ENCODE measurements at regions not wholly inside any gene's neighbourhood (a gene's known extent, or its start where the extent isn't known, plus 50 kb on each side); places are given as distances from the start of the nearest gene placed in this dataset.
A peak's percentile ranks its signal among the peaks of the same experiment; 100 is the strongest.

- intact Hi-C loops (cut with DNase I), result no loop called here
- DNase-seq, result no peak
Observed at GRCh38 chr11:71366076-71366475, 82.1 kb downstream of the DHCR7 start.

DNA sequence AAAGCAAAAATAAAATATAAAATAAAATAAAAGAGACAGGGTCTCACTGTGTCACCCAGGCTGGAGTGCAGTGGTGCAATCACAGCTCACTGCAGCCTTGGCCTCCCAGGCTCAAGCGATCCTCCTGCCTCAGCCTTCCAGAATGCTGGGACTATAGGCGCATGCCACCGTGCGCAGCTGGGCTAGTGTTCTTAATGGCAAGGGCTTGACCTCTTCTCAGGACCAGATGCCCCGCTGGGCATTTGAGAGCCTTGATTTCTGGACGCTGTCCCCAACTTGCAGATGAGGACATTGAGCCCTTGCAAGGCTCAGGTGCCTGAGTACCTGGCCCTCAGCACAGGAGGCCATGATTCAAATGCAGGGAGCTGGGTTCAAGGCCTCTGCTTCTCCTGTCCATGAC lies 82.6 kb downstream of the DHCR7 start:
- intact Hi-C loops (cut with DNase I), result no loop called here
- Histone ChIP-seq H3K27ac (no peak overlapping the region), H3K4me1 (no peaks in the 10 kb centered on the region), H3K4me3 (no peak overlapping the region), H3K27me3 (peaks cover 0 to 16% (median 0%) of the 10 kb centered on the region in 9 donors), H3K9me3 (peaks cover 0 to 4% (median 0%) of the 10 kb centered on the region in 12 donors), H3K36me3 (no peaks in the 10 kb centered on the region)
- no peak for DNase-seq
- WGBS, 4 donors, result 87 to 96% (median 91%) methylated on average over 6 of the region's 6 CpGs
- no peak for TF ChIP-seq POLR2A (IDR thresholded peaks at IDR 0.05)
- TF ChIP-seq CTCF (IDR thresholded peaks at IDR 0.05), result no peak
- ATAC-seq, result no peak

More at GRCh38 chr11:71366076-71366475, 82.1 kb downstream of the DHCR7 start:
- WGBS, 4 donors, result 48 to 67% (median 61%) methylated on average over 4 to 7 of the region's 7 CpGs
- H3K4me3 ChIP-seq, result no peak overlapping the region
- H3K27ac ChIP-seq, result no peak overlapping the region
- H3K9me3 ChIP-seq, result peaks cover 0 to 4% (median 0%) of the 10 kb centered on the region in 12 donors
- TF ChIP-seq POLR2A (IDR thresholded peaks at IDR 0.05) (no peak), CTCF (IDR thresholded peaks at IDR 0.05) (no peak)
- H3K4me1 ChIP-seq, result no peaks in the 10 kb centered on the region
- no peak for ATAC-seq
- H3K27me3 ChIP-seq, result peaks cover 0 to 16% (median 0%) of the 10 kb centered on the region in 9 donors
- H3K36me3 ChIP-seq, result no peaks in the 10 kb centered on the region

- no peak overlapping the region for H3K27ac ChIP-seq
- H3K27me3 ChIP-seq, result peaks cover 0 to 16% (median 0%) of the 10 kb centered on the region in 9 donors
- no peak overlapping the region for H3K4me3 ChIP-seq
- peaks cover 0 to 4% (median 0%) of the 10 kb centered on the region in 12 donors for H3K9me3 ChIP-seq
- DNase-seq (no peak), ATAC-seq (no peak)
- intact Hi-C loops (cut with DNase I), result no loop called here
- no peaks in the 10 kb centered on the region for H3K4me1 ChIP-seq
- TF ChIP-seq POLR2A (IDR thresholded peaks at IDR 0.05) (no peak), CTCF (IDR thresholded peaks at IDR 0.05) (no peak)
- H3K36me3 ChIP-seq, result no peaks in the 10 kb centered on the region
- 85 to 89% (median 86%) methylated on average over 3 to 5 of the region's 5 CpGs for WGBS, 4 donors
Observed at GRCh38 chr11:71364806-71365205, 83.4 kb downstream of the DHCR7 start.

GRCh38 chr11:71364176-71364671 lies 84.0 kb downstream of the DHCR7 start:
- H3K4me1 ChIP-seq, result no peaks in the 10 kb centered on the region
- no peaks in the 10 kb centered on the region for H3K36me3 ChIP-seq
- no peak overlapping the region for H3K4me3 ChIP-seq
- DNase-seq (no peak), ATAC-seq (peak in 1 of 4 donors; percentile 31)
- no peak overlapping the region for H3K27ac ChIP-seq
- TF ChIP-seq POLR2A (IDR thresholded peaks at IDR 0.05), result no peak
- TF ChIP-seq CTCF (IDR thresholded peaks at IDR 0.05), result no peak
- H3K27me3 ChIP-seq, result peaks cover 0 to 16% (median 0%) of the 10 kb centered on the region in 9 donors
- 57 to 78% (median 59%) methylated on average over 1 to 4 of the region's 4 CpGs for WGBS, 4 donors
- peaks cover 0 to 4% (median 0%) of the 10 kb centered on the region in 12 donors for H3K9me3 ChIP-seq
- intact Hi-C loops (cut with DNase I), result no loop called here
